IPS-15b (cell line): ENCODE measurements at regions not wholly inside any gene's neighbourhood (a gene's known extent, or its start where the extent isn't known, plus 50 kb on each side); places are given as distances from the start of the nearest gene placed in this dataset.

Experiments used
- H3K27me3 ChIP-seq: one replicate; pipeline ENCODE4 v1.6.1; 2013; ENCODE audit warnings: low read length; ENCODE audit not compliant: control insufficient read depth, insufficient read depth
- H3K36me3 ChIP-seq: one replicate; pipeline ENCODE4 v1.6.1; 2013; ENCODE audit warnings: low read length; ENCODE audit not compliant: control insufficient read depth, insufficient read depth
- H3K4me1 ChIP-seq: one replicate; pipeline ENCODE4 v1.6.1; 2013; ENCODE audit warnings: mild to moderate bottlenecking, low read length; ENCODE audit not compliant: control insufficient read depth, insufficient read depth
- H3K4me3 ChIP-seq: one replicate; pipeline ENCODE4 v1.5.1; 2013; ENCODE audit warnings: low read depth, low read length
- H3K9ac ChIP-seq: one replicate; pipeline ENCODE4 v1.6.1; 2013; ENCODE audit warnings: low read depth, mild to moderate bottlenecking, low read length
- H3K9me3 ChIP-seq: one replicate; pipeline ENCODE4 v1.6.1; 2013; ENCODE audit warnings: mild to moderate bottlenecking, low read length; ENCODE audit not compliant: control insufficient read depth, insufficient read depth

GRCh38 chr5:3893527-3893926, 297.9 kb downstream of the IRX1 start:
- H3K27me3 ChIP-seq: no peaks in the 10 kb centered on the region
- no peaks in the 10 kb centered on the region for H3K36me3 ChIP-seq
- no peaks in the 10 kb centered on the region for H3K9me3 ChIP-seq
- no peak overlapping the region for H3K9ac ChIP-seq
- H3K4me1 ChIP-seq: no peaks in the 10 kb centered on the region
- H3K4me3 ChIP-seq: no peak overlapping the region

- Histone ChIP-seq H3K9ac (no peak overlapping the region), H3K4me1 (no peaks in the 10 kb centered on the region), H3K4me3 (no peak overlapping the region), H3K9me3 (no peaks in the 10 kb centered on the region), H3K36me3 (no peaks in the 10 kb centered on the region), H3K27me3 (no peaks in the 10 kb centered on the region)
Measured at GRCh38 chr5:3893975-3894374, 298.3 kb downstream of the IRX1 start.

DNA sequence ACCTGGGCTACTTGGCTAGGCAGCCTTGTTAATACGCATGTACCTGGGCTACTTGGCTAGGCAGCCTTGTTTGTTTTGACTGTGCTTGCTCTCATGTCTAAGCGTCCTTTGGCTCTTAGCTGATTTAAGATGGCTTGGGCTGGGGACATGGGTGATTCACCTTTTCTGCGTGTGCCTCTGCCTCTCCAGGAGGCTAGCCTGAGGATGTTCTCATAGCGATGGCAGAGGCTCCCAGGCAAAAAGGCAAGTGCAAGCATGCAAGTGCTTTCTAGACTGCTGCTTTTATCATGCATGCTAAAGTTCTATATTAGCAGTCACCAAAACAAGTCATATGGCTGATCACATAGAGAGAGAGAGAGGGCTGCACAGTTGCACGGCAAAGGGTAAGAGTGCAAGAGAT, 300.5 kb downstream of the IRX1 start:
- no peak overlapping the region for H3K9ac ChIP-seq
- no peaks in the 10 kb centered on the region for H3K36me3 ChIP-seq
- no peaks in the 10 kb centered on the region for H3K4me1 ChIP-seq
- no peaks in the 10 kb centered on the region for H3K27me3 ChIP-seq
- H3K9me3 ChIP-seq: no peaks in the 10 kb centered on the region
- no peak overlapping the region for H3K4me3 ChIP-seq

DNA sequence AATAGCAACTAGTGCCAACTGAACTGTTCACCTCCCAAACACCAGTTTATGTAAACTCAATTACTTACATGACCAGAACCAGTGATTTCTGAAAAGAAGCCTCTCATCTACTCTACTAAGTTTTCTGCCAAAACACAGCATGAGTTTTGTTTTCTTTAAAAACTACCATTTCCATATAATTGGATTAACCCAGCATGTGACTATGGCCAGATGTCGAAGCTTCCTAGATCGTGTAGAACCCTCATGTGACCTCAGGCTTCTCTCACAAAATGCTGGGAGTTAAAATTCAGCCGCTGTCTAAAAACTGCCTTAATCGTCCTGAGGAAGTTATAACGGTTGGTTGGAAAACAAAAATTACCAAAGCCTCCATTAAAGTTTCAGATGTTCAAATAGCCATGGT, 303.5 kb downstream of the IRX1 start:
- no peak overlapping the region for H3K4me3 ChIP-seq
- H3K4me1 ChIP-seq: no peaks in the 10 kb centered on the region
- H3K27me3 ChIP-seq: no peaks in the 10 kb centered on the region
- no peaks in the 10 kb centered on the region for H3K36me3 ChIP-seq
- no peak overlapping the region for H3K9ac ChIP-seq
- no peaks in the 10 kb centered on the region for H3K9me3 ChIP-seq

DNA sequence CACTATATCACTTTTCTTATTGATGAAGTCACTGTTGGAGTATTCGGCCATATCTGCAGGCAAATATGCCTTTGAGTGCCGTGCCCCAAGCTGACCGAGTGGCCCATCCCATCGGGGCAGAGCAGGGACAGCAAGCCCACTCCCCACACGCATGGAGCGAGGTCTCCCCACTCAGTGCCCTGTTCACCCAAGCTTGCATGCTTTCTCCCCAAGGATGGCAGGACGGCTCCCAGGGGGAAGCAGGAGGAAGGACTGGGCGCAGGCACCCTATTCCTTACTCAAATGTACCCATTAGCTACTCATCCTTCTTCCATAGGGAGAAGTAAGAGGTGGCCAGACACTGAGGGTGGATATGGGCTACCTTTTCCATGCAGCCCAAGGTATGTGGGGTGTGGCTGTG, 309.0 kb downstream of the IRX1 start:
- Histone ChIP-seq H3K4me1 (no peaks in the 10 kb centered on the region), H3K36me3 (no peaks in the 10 kb centered on the region), H3K4me3 (no peak overlapping the region), H3K27me3 (no peaks in the 10 kb centered on the region), H3K9me3 (no peaks in the 10 kb centered on the region), H3K9ac (no peak overlapping the region)

DNA sequence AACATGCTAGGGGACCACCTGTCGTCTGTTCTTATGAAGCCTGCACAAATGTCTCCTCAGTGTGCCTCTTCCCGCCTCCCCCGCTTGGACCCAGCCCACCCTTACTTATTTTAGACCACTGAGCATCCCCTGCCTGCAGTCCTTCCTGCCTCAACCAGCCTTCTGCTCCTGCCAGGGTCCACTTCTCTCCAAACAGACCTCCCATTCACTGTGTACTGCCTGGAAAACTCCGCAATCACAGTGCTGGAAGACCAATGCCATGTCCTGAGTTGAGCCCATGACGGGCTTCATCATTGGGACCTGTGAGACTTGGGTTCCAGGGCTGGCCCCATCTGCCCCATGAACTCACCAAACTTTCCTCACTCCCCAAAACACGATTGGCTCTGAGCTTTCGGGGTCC, 309.4 kb downstream of the IRX1 start:
- Histone ChIP-seq H3K9me3 (no peaks in the 10 kb centered on the region), H3K4me1 (no peaks in the 10 kb centered on the region), H3K36me3 (no peaks in the 10 kb centered on the region), H3K9ac (no peak overlapping the region), H3K4me3 (no peak overlapping the region), H3K27me3 (no peaks in the 10 kb centered on the region)

GRCh38 chr5:3905521-3905920, 309.9 kb downstream of the IRX1 start:
- Histone ChIP-seq H3K4me1 (no peaks in the 10 kb centered on the region), H3K4me3 (no peak overlapping the region), H3K9ac (no peak overlapping the region), H3K9me3 (no peaks in the 10 kb centered on the region), H3K36me3 (no peaks in the 10 kb centered on the region), H3K27me3 (no peaks in the 10 kb centered on the region)

DNA sequence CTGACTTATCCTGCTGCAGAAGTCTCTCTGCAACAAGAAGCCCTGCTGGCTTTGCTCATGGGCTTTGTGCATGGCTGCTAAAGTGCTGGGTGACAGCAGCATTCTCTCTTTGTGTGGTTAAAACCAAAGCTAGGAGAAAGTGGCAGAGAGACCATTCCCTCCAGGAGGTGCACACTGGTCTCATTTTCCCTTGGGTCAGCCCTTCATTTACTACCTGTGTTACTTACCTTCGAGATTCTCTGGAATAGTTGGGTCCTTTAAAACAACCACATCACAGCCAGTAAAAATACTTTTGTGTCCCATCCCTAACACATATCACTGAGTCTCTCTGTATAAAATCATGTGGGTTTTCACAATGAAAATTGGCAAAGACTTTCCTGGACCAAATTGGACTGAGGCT, 315.5 kb downstream of the IRX1 start:
- Histone ChIP-seq H3K9ac (no peak overlapping the region), H3K4me3 (no peak overlapping the region), H3K36me3 (no peaks in the 10 kb centered on the region), H3K27me3 (no peaks in the 10 kb centered on the region), H3K9me3 (no peaks in the 10 kb centered on the region), H3K4me1 (no peaks in the 10 kb centered on the region)

DNA sequence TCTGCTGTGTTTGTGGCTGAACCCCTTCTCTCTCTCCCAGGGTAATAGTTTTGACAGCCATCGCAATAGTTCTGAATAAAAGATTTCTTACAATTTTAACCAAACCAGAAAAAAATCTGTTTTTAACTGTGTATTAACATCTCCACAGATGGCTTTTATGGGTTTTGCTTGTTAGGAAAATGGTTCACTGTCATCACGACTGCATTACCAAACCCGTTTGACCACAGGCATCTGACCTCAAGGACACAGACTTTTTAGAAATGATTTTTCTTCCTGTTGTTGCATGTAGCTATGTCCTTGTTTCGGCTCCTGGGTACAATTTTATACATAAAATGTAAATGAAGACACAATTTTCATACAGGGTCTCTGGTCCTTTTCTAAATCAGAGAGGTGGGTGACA, 316.1 kb downstream of the IRX1 start:
- no peaks in the 10 kb centered on the region for H3K4me1 ChIP-seq
- no peak overlapping the region for H3K4me3 ChIP-seq
- no peaks in the 10 kb centered on the region for H3K27me3 ChIP-seq
- H3K36me3 ChIP-seq: no peaks in the 10 kb centered on the region
- H3K9ac ChIP-seq: no peak overlapping the region
- no peaks in the 10 kb centered on the region for H3K9me3 ChIP-seq

GRCh38 chr5:3912790-3913189, 317.2 kb downstream of the IRX1 start:
- no peaks in the 10 kb centered on the region for H3K36me3 ChIP-seq
- no peak overlapping the region for H3K4me3 ChIP-seq
- H3K9me3 ChIP-seq: no peaks in the 10 kb centered on the region
- H3K27me3 ChIP-seq: no peaks in the 10 kb centered on the region
- H3K9ac ChIP-seq: no peak overlapping the region
- H3K4me1 ChIP-seq: no peaks in the 10 kb centered on the region

DNA sequence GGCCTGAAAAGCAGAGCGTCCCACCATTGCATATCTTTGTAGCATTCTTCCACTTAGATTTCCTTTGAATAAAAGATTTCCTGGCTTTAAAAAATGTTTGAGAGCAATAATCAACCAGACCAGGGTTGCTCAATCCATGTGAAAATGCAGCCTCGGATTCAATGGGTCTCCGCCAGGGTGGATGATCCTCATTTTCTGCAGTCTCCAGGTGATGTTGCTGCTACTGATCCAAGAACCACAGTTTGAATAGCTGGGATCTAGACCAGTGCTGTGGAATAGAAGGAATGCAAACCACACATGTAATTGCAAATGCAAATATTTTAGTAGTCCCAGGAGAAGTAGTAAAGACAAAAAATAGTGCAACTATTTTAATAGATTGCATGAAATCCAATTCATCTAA, 317.6 kb downstream of the IRX1 start:
- H3K9ac ChIP-seq: no peak overlapping the region
- no peaks in the 10 kb centered on the region for H3K36me3 ChIP-seq
- no peak overlapping the region for H3K4me3 ChIP-seq
- no peaks in the 10 kb centered on the region for H3K27me3 ChIP-seq
- H3K4me1 ChIP-seq: no peaks in the 10 kb centered on the region
- no peaks in the 10 kb centered on the region for H3K9me3 ChIP-seq

DNA sequence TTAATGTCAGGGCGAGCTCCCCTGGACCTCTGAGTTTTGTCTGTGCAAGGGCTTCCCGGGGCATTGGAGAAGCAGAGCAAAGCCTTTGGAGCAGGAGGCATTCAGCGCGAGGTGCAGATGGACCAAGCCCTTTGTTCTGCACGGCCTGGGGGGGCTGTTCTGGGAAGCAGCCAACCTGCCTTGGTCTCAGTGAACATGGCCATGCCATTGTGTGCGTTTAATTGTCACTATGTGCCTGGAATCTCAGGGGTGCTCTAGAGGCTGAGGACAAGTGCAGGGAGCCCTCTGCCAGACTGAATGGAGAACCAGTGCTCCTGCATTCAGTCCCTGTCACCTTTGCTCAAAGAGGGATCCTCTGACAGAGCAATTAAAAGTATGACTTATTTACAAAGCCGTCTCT, 329.4 kb downstream of the IRX1 start:
- Histone ChIP-seq H3K36me3 (no peaks in the 10 kb centered on the region), H3K4me1 (no peaks in the 10 kb centered on the region), H3K4me3 (no peak overlapping the region), H3K27me3 (no peaks in the 10 kb centered on the region), H3K9me3 (no peaks in the 10 kb centered on the region), H3K9ac (no peak overlapping the region)

DNA sequence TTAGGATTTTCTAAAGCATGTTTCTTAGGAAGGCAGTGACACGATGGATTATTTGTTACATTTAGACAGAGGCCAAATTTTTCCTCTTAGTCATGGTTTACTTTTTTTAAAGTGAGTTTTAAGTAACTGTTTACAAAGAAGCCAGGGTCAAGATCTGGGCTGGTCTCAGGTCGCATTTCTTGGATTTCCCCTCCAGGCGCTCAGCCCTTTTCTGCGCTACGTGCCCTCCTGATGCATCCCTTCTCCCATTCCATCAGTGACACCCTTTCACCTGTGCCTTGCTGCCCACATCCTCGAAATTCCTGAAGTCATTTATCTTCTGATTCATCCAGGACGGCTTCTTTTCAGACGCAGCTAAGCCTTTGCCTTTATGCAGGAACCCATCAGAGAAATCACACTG, 330.3 kb downstream of the IRX1 start:
- H3K4me3 ChIP-seq: no peak overlapping the region
- no peaks in the 10 kb centered on the region for H3K4me1 ChIP-seq
- no peaks in the 10 kb centered on the region for H3K9me3 ChIP-seq
- H3K36me3 ChIP-seq: no peaks in the 10 kb centered on the region
- H3K27me3 ChIP-seq: no peaks in the 10 kb centered on the region
- no peak overlapping the region for H3K9ac ChIP-seq
